Neuronal stem cell (in vitro differentiated cells): ENCODE measurements at regions not wholly inside any gene's neighbourhood (a gene's known extent, or its start where the extent isn't known, plus 50 kb on each side); places are given as distances from the start of the nearest gene placed in this dataset.

Source experiments
- DNase-seq: peaks from one replicate; pipeline ENCODE4 v3.0.0-alpha.2; 2013; ENCODE audit warnings: low spot score
- H2AFZ ChIP-seq: one replicate; pipeline ENCODE4 v1.6.1; 2013; ENCODE audit warnings: mild to moderate bottlenecking, low read length, inconsistent platforms
- H2AK5ac ChIP-seq: 2 replicates; pipeline ENCODE4 v1.6.1; 2013; ENCODE audit warnings: low read depth, mild to moderate bottlenecking, inconsistent platforms, low read length, moderate library complexity, mixed read lengths
- H2BK120ac ChIP-seq: 2 replicates; pipeline ENCODE4 v1.6.1; 2013; ENCODE audit warnings: low read depth, mild to moderate bottlenecking, inconsistent platforms, low read length, moderate library complexity, mixed read lengths
- H2BK12ac ChIP-seq: one replicate; pipeline ENCODE4 v1.6.1; 2013; ENCODE audit warnings: low read length, inconsistent platforms
- H2BK15ac ChIP-seq: 2 replicates; pipeline ENCODE4 v1.6.1; 2013; ENCODE audit warnings: mild to moderate bottlenecking, low read length, inconsistent platforms, mixed read lengths
- H2BK5ac ChIP-seq: one replicate; pipeline ENCODE4 v1.6.1; 2013; ENCODE audit warnings: inconsistent platforms, mild to moderate bottlenecking, low read length, moderate library complexity
- H3K14ac ChIP-seq: one replicate; pipeline ENCODE4 v1.6.1; 2013; ENCODE audit warnings: low read length, inconsistent platforms
- H3K18ac ChIP-seq: 2 replicates; pipeline ENCODE4 v1.6.1; 2013; ENCODE audit warnings: low read length, inconsistent platforms
- H3K23ac ChIP-seq: 2 replicates; pipeline ENCODE4 v1.6.1; 2013; ENCODE audit warnings: low read depth, mild to moderate bottlenecking, mixed read lengths, low read length, inconsistent platforms; ENCODE audit not compliant: poor library complexity
- H3K27ac ChIP-seq: replicated peaks from 3 replicates; pipeline ENCODE4 v1.5.1; 2013; ENCODE audit warnings: low read length, inconsistent platforms
- H3K27me3 ChIP-seq, 3 experiments: 2 replicates each; pipeline ENCODE4 v1.6.1; 2013; ENCODE audit warnings: low read length in 3 of 3, mild to moderate bottlenecking in 2 of 3, inconsistent platforms in 1 of 3, low read depth in 1 of 3, mixed read lengths in 1 of 3, moderate library complexity in 1 of 3; ENCODE audit not compliant: control insufficient read depth in 3 of 3, insufficient read depth in 3 of 3
- H3K36me3 ChIP-seq, 2 donors: replicated peaks in 1 of 2; 2 replicates each; pipeline ENCODE4 v1.6.1; 2013; ENCODE audit warnings: low read length in 2 of 2; ENCODE audit not compliant: control insufficient read depth in 2 of 2, insufficient read depth in 2 of 2
- H3K4ac ChIP-seq: 2 replicates; pipeline ENCODE4 v1.6.1; 2013; ENCODE audit warnings: inconsistent platforms, mild to moderate bottlenecking, low read length, moderate library complexity
- H3K4me1 ChIP-seq, 2 donors: 1 replicate in 1 of 2; 2 replicates in 1 of 2; pipeline ENCODE4 v1.6.1; 2013; ENCODE audit warnings: low read length in 2 of 2, low read depth in 1 of 2; ENCODE audit not compliant: control insufficient read depth in 2 of 2, insufficient read depth in 1 of 2
- H3K4me2 ChIP-seq: one replicate; pipeline ENCODE4 v1.6.1; 2013; ENCODE audit warnings: mild to moderate bottlenecking, low read length, inconsistent platforms; ENCODE audit not compliant: insufficient read depth, poor library complexity, severe bottlenecking
- H3K4me3 ChIP-seq, 2 donors: 2 replicates each; pipeline ENCODE4 v1.5.1; 2013; ENCODE audit warnings: low read length in 2 of 2, mild to moderate bottlenecking in 2 of 2, inconsistent platforms in 1 of 2, moderate library complexity in 1 of 2
- H3K79me1 ChIP-seq: one replicate; pipeline ENCODE4 v1.6.1; 2013; ENCODE audit warnings: low read depth, mild to moderate bottlenecking, inconsistent platforms, low read length, moderate library complexity
- H3K9ac ChIP-seq: one replicate; pipeline ENCODE4 v1.6.1; 2013; ENCODE audit warnings: mild to moderate bottlenecking, low read depth, low read length, inconsistent platforms; ENCODE audit not compliant: poor library complexity
- H3K9me3 ChIP-seq, 2 donors: replicated peaks in 1 of 2; 2 replicates each; pipeline versions ENCODE3 to v1.6.1; 2013; ENCODE audit warnings: low read length in 2 of 2, mild to moderate bottlenecking in 2 of 2, inconsistent platforms in 1 of 2, low read depth in 1 of 2, mixed read lengths in 1 of 2, moderate library complexity in 1 of 2; ENCODE audit not compliant: control insufficient read depth in 2 of 2, insufficient read depth in 1 of 2
- H4K8ac ChIP-seq: one replicate; pipeline ENCODE4 v1.6.1; 2013; ENCODE audit warnings: low read depth, mild to moderate bottlenecking, inconsistent platforms, low read length, moderate library complexity
- H4K91ac ChIP-seq: one replicate; pipeline ENCODE4 v1.6.1; 2013; ENCODE audit warnings: low read length, low read depth, mild to moderate bottlenecking, inconsistent platforms; ENCODE audit not compliant: poor library complexity
- WGBS, 2 donors: extraction: QIAGEN DNeasy Blood & Tissue Kit; methylation state at CpG; one replicate each; pipeline ENCODE4 v1.1.7; 2013; ENCODE audit warnings: missing lambda C conversion rate in 2 of 2, mixed read lengths in 1 of 2; ENCODE audit not compliant: insufficient read length in 2 of 2, insufficient replicate concordance in 1 of 2; ENCODE audit errors: extremely low coverage in 2 of 2; 5-methylcytosine and 5-hydroxymethylcytosine counted together

DNA sequence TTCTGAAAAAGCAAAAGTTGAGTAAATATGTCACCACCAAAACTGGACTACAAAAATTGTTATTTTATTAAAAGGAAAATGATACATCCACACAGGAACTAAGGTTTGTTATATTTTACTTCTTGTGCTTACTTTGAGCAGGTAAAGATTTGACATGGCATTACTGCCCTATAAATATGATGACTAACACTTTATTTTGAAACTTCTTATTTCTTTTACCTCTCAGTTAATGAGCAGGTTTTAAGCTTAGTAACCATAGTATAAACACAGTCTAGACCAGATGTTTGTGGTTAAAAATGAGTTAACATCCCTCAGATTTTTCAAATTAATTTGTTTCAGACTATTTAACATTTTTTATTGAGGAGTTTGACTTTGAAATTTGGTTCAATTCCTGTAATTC is 862.5 kb upstream of the USP15 start:
- H3K4me3 ChIP-seq = no peak overlapping the region
- H3K4me2 ChIP-seq = no peak overlapping the region
- no peaks in the 10 kb centered on the region for H3K79me1 ChIP-seq
- no peak overlapping the region for H2AFZ ChIP-seq
- H2BK15ac ChIP-seq = no peak overlapping the region
- H3K27me3 ChIP-seq = no peaks in the 10 kb centered on the region
- H3K27ac ChIP-seq = no peak overlapping the region
- no peak overlapping the region for H3K14ac ChIP-seq
- no peak overlapping the region for H3K18ac ChIP-seq
- no peaks in the 10 kb centered on the region for H3K36me3 ChIP-seq
- H3K9me3 ChIP-seq = no peaks in the 10 kb centered on the region
- no peak overlapping the region for H4K91ac ChIP-seq
- no peaks in the 10 kb centered on the region for H3K4me1 ChIP-seq
- DNase-seq = no peak
- H3K9ac ChIP-seq = no peak overlapping the region
- H3K4ac ChIP-seq = no peak overlapping the region
- no peak overlapping the region for H4K8ac ChIP-seq
- H3K23ac ChIP-seq = no peak overlapping the region
- no peak overlapping the region for H2AK5ac ChIP-seq
- no peak overlapping the region for H2BK5ac ChIP-seq
- no peak overlapping the region for H2BK120ac ChIP-seq
- H2BK12ac ChIP-seq = no peak overlapping the region

DNA sequence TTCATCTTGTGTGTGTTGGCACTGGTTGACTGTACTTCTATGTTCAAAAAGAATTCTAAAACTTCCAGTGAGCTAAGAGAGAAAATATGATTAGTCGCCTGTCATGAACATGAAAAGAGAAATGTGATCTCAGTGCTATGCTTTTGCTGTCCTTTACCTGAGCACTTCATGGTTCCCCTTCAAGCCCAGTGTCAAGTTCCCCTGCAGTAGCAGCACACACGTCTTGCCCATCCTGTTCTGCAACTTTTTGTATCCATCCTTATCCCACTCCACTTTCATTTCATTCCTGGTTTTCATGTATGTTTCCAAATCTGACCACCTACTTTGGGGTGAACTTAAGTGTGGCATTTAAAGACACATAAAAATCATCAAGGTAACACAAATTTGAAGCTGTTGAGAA is 848.0 kb upstream of the USP15 start:
- no peak overlapping the region for H2BK120ac ChIP-seq
- H3K4me2 ChIP-seq = no peak overlapping the region
- no peaks in the 10 kb centered on the region for H3K27me3 ChIP-seq
- H2AFZ ChIP-seq = no peak overlapping the region
- no peak overlapping the region for H4K8ac ChIP-seq
- no peaks in the 10 kb centered on the region for H3K79me1 ChIP-seq
- no peak overlapping the region for H2AK5ac ChIP-seq
- no peak overlapping the region for H3K9ac ChIP-seq
- H3K23ac ChIP-seq = no peak overlapping the region
- no peak for DNase-seq
- no peak overlapping the region for H2BK12ac ChIP-seq
- H3K9me3 ChIP-seq = no peaks in the 10 kb centered on the region
- no peak overlapping the region for H3K4ac ChIP-seq
- no CpG with 5 or more reads among the region's 2 CpGs for WGBS, 2 donors
- H2BK15ac ChIP-seq = no peak overlapping the region
- H3K14ac ChIP-seq = no peak overlapping the region
- no peaks in the 10 kb centered on the region for H3K4me1 ChIP-seq
- H2BK5ac ChIP-seq = no peak overlapping the region
- H3K27ac ChIP-seq = no peak overlapping the region
- H3K36me3 ChIP-seq = no peaks in the 10 kb centered on the region
- no peak overlapping the region for H3K18ac ChIP-seq
- no peak overlapping the region for H3K4me3 ChIP-seq
- H4K91ac ChIP-seq = no peak overlapping the region

DNA sequence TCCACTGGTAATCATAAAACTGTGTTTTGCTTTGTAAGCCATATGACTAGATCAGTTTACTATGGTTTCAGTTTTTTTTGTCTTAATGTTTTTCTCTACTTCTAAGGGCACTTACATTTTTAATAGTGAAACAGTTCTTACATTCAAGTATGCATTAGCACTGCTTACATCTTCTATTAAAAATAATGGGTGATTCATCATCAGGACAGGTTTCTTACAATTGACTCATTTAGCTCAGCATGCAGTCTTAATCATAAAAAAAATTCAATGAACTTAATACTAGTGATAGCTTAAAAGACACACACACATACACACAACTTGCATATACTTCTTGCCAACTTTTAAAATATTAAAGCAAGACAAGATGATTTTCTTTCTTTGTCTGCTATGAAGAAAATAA is 845.7 kb upstream of the USP15 start:
- no peak overlapping the region for H3K14ac ChIP-seq
- H2BK15ac ChIP-seq = no peak overlapping the region
- H3K27ac ChIP-seq = no peak overlapping the region
- H3K9ac ChIP-seq = no peak overlapping the region
- no peak overlapping the region for H2AK5ac ChIP-seq
- H3K4me1 ChIP-seq = no peaks in the 10 kb centered on the region
- no peak for DNase-seq
- H3K18ac ChIP-seq = no peak overlapping the region
- no peak overlapping the region for H4K8ac ChIP-seq
- H2AFZ ChIP-seq = no peak overlapping the region
- no peak overlapping the region for H2BK12ac ChIP-seq
- no peak overlapping the region for H2BK5ac ChIP-seq
- H3K4me3 ChIP-seq = no peak overlapping the region
- H4K91ac ChIP-seq = no peak overlapping the region
- no peaks in the 10 kb centered on the region for H3K27me3 ChIP-seq
- no peaks in the 10 kb centered on the region for H3K9me3 ChIP-seq
- no peak overlapping the region for H3K4ac ChIP-seq
- no peak overlapping the region for H2BK120ac ChIP-seq
- no peak overlapping the region for H3K4me2 ChIP-seq
- no peaks in the 10 kb centered on the region for H3K79me1 ChIP-seq
- H3K36me3 ChIP-seq = no peaks in the 10 kb centered on the region
- H3K23ac ChIP-seq = no peak overlapping the region

DNA sequence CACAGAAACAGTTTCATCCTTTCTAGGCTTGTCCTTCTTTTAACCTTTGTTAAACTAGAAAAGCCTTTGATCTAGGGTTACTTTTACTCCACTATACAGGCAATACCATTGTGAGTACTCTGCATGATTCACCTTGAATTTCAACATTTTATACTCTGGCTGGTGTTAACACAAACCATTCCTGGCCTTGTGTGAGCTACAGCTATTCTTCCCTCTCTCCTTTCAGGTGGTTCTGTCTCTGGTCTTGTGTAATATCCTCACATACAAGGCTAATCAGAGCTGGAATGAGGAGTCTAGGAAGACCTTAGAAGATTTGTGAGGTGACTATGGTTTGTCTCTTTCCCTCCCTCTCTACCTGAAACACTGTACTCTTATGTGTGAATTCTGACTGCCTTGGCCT is 837.4 kb upstream of the USP15 start:
- DNase-seq = no peak
- no peak overlapping the region for H2AK5ac ChIP-seq
- no peaks in the 10 kb centered on the region for H3K79me1 ChIP-seq
- no peak overlapping the region for H3K4ac ChIP-seq
- no peak overlapping the region for H2BK5ac ChIP-seq
- no peak overlapping the region for H4K91ac ChIP-seq
- H3K4me2 ChIP-seq = no peak overlapping the region
- H2BK12ac ChIP-seq = no peak overlapping the region
- H3K36me3 ChIP-seq = no peaks in the 10 kb centered on the region
- no peak overlapping the region for H3K9ac ChIP-seq
- no peak overlapping the region for H3K4me3 ChIP-seq
- H3K14ac ChIP-seq = no peak overlapping the region
- H3K27me3 ChIP-seq = no peaks in the 10 kb centered on the region
- no peak overlapping the region for H4K8ac ChIP-seq
- H3K9me3 ChIP-seq = no peaks in the 10 kb centered on the region
- H2BK15ac ChIP-seq = no peak overlapping the region
- no peak overlapping the region for H2AFZ ChIP-seq
- H3K27ac ChIP-seq = no peak overlapping the region
- H2BK120ac ChIP-seq = no peak overlapping the region
- H3K23ac ChIP-seq = no peak overlapping the region
- no peak overlapping the region for H3K18ac ChIP-seq
- H3K4me1 ChIP-seq = no peaks in the 10 kb centered on the region
